Transverse colon (tissue), 4 donors: ENCODE measurements at regions not wholly inside any gene's neighbourhood (a gene's known extent, or its start where the extent isn't known, plus 50 kb on each side); places are given as distances from the start of the nearest gene placed in this dataset.

ENCODE experiments used
- EP300 ChIP-seq: sonication (generic); formaldehyde crosslinking; IDR thresholded peaks from one replicate; pipeline ENCODE4 v1.6.1; 2017; ENCODE audit warnings: antibody characterized with exemption, low read depth
- POLR2A ChIP-seq: fragments of 450-650 bp; IDR thresholded peaks from one replicate; pipeline ENCODE4 v1.6.1; 2016; ENCODE audit warnings: antibody characterized with exemption, mild to moderate bottlenecking, moderate library complexity
- POLR2AphosphoS5 ChIP-seq, 3 donors: sonication (generic); formaldehyde crosslinking; IDR thresholded peaks; one replicate each; pipeline ENCODE4 v1.6.1; 2016; ENCODE audit warnings: antibody characterized with exemption in 3 of 3
- TF ChIP-seq, protein P1 (sequence below), 5 experiments: fragments of 200-600 bp in 3 of 5; fragments of 450-650 bp in 2 of 5; sonication (generic) in 3 of 5; IDR thresholded peaks; 1 replicate in 2 of 5; 2 replicates in 3 of 5; pipeline ENCODE4 v1.5.1; 2016 to 2017; ENCODE audit warnings: antibody characterized with exemption in 5 of 5, inconsistent platforms in 3 of 5, mild to moderate bottlenecking in 2 of 5, moderate library complexity in 1 of 5

DNA sequence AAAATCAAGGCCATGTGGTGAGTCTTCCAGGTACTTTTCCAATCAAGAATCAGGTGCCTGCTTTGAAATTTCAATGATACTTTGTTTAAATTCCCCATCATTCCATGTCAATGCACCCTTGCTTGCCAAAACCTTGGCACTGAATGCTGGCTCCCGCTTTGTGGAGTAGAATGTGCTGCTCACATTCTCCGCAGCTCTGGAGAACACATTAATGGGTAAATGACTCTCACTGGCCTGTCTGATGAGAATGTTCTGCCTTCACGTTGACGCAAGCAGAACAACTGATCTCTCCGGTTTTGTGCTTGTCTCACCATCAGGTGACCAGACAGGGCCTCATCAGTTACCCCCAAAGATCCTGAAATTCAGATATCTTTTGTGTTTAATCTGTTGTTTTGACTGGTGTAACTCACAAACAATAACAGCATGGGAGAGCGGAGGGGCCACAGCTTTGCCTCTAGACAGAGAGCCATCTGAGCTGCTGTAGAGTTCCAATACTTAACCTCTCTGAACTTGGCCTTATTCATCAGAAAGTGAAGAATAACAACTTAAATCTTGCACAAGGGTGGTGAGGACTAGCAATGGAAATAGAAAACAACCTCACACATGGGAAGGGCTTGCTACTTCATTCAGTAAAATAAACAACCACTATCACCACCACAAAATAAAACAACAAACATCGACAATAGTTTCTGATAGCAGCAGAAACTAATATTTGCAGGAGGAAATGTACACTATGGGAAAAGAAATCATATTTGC, 276.9 kb upstream of the IGFBP3 start:
- no peak for TF ChIP-seq POLR2A
- TF ChIP-seq, protein P1, sequence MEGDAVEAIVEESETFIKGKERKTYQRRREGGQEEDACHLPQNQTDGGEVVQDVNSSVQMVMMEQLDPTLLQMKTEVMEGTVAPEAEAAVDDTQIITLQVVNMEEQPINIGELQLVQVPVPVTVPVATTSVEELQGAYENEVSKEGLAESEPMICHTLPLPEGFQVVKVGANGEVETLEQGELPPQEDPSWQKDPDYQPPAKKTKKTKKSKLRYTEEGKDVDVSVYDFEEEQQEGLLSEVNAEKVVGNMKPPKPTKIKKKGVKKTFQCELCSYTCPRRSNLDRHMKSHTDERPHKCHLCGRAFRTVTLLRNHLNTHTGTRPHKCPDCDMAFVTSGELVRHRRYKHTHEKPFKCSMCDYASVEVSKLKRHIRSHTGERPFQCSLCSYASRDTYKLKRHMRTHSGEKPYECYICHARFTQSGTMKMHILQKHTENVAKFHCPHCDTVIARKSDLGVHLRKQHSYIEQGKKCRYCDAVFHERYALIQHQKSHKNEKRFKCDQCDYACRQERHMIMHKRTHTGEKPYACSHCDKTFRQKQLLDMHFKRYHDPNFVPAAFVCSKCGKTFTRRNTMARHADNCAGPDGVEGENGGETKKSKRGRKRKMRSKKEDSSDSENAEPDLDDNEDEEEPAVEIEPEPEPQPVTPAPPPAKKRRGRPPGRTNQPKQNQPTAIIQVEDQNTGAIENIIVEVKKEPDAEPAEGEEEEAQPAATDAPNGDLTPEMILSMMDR (IDR thresholded peaks at IDR 0.05), result no peak
- TF ChIP-seq EP300, result no peak
- TF ChIP-seq POLR2AphosphoS5 (IDR thresholded peaks at IDR 0.05), result no peak
